ENCODE measurements at regions not wholly inside any gene's neighbourhood (a gene's known extent, or its start where the extent isn't known, plus 50 kb on each side); places are given as distances from the start of the nearest gene placed in this dataset.

DNA sequence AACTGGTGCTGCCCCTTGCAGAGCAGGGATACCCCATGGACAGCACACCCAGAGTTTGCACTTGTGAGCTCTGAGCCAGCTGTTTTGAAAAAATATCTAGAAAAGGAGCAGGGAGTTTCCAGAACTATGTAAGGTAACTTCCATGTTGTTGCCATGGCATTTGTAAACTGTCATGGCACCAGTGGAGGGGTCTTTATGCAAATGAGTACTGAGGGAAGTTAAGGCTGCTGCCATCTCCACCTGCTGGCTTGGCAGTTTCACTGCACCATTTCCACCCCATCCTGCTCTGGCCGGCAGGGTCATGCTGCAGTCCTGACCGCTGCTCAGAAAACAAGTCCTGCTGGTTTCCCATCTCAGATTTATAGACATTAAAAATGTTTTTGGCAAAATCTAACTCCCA is 52.3 kb upstream of the SNTG2 start:
- DNase-seq (ENCODE audit: low spot score), result no peak

DNA sequence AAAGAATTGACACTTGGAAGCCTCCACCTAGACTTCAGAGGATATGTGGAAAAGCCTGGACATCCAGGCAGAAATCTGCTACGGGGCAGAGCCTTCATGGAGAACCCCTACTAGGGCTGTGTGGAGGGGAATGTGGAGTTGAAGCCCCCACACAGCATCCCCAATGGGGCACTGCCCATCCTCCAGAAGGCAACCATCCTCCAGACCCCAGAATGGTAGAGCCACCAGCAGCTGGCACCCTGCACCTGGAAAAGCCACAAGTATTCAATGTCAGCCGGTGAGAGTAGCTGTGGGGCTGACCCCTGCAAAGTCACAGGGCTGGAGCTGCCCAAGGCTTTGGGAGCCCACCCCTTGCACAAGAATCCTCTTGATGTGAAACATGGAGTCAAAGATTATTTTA is 53.6 kb upstream of the SNTG2 start:
- no peak for DNase-seq (ENCODE audit: low spot score)

DNA sequence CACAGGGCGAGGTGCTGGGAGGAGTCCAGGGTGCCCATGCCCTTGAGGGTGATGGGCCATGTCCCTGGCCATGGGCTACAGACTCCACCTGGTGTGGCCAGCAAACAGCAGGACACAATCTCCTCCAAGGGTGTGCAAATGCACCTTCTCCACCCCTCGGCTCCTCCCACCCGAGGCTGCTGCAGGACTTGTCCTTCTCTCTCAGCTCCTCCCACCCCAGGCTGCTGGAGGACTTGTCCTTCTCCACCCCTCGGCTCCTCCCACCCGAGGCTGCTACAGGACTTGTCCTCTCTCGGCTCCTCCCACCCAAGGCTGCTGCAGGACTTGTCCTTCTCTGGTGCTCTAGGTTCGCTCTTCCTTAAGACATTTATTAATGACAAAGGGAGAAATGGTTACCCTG is 57.3 kb upstream of the SNTG2 start:
- DNase-seq (ENCODE audit: low spot score), result no peak

DNA sequence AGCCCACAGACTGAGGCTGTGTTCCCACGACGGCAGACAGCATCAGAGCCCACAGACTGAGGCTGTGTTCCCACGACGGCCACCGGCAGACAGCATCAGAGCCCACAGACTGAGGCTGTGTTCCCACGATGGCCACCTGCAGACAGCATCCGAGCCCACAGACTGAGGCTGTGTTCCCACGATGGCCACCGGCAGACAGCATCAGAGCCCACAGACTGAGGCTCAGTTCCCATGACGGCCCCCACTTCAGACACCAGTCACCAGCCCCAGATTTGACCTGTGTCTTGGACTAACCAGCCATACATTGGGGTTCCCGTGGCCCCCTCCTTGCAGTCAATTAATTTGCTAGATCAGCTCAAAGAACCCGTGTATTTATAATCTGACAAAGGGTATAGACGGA is 57.8 kb upstream of the SNTG2 start:
- no peak for DNase-seq (ENCODE audit: low spot score)

DNA sequence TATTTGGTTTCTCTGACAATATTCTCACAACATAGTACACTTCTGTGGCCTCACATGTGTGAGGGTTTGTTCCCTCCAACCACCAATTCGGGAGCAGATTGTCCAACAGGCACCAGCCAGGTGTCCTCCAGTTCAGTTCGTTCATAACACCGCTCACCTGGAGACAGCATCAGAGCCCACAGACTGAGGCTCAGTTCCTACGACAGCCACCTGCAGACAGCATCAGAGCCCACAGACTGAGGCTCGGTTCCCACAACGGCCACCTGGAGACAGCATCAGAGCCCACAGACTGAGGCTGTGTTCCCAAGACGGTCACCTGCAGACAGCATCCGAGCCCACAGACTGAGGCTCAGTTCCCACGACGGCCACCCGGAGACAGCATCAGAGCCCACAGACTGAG is 58.2 kb upstream of the SNTG2 start:
- no peak for DNase-seq (ENCODE audit: low spot score)

DNA sequence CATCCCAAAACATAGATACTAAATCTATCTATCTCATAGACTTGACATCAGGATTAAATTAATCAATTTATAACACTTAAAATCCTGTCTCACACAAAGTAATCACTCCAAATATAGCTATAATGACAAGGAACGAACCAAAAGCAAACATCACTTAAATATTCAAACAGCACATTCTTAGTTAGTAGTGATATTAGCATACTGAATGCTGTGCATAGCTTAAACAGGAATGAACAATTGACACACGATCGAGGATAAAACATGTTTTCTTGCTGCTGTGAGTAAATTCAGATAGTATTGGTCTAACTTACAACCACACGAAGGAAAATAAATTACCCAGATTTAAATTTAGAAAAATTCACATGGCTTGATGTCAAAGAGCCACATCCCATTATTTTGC is 58.9 kb upstream of the SNTG2 start:
- DNase-seq (ENCODE audit: low spot score), result no peak

DNA sequence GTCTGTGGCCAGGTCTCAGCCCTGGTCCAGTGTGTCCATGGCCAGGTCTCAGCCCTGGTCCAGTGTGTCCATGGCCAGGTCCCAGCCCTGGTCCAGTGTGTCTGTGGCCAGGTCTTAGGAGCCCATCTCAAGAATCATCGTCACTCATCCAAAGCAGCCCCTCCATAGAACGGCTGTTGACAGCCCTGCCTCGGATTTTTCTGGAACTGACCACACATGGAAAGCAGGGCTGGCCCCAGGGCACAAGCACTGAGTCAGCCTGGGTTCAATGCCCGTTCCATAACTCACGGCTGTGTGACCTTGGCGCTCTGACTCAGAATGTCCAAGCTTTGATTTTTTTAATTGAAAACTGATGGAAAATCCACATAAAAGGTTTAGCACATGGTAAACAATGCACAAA is 59.9 kb upstream of the SNTG2 start:
- DNase-seq (ENCODE audit: low spot score), result no peak

DNA sequence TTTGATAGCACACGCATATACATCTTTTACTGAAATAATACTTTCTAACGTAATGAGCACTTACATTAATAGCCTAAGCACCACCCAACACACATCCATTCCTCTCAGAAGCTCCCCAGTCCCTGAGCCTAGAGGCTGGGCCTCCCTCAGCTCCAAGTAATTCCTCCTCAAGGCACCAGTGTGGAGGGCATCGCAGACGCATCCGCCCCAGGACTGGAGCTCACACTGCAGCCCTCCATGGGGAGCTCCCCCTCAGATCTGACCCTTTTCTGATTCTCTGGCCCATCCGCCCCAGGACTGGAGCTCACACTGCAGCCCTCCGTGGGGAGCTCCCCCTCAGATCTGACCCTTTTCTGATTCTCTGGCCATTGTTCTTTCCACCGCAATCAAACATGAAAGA is 60.4 kb upstream of the SNTG2 start:
- DNase-seq (ENCODE audit: low spot score), result no peak

DNA sequence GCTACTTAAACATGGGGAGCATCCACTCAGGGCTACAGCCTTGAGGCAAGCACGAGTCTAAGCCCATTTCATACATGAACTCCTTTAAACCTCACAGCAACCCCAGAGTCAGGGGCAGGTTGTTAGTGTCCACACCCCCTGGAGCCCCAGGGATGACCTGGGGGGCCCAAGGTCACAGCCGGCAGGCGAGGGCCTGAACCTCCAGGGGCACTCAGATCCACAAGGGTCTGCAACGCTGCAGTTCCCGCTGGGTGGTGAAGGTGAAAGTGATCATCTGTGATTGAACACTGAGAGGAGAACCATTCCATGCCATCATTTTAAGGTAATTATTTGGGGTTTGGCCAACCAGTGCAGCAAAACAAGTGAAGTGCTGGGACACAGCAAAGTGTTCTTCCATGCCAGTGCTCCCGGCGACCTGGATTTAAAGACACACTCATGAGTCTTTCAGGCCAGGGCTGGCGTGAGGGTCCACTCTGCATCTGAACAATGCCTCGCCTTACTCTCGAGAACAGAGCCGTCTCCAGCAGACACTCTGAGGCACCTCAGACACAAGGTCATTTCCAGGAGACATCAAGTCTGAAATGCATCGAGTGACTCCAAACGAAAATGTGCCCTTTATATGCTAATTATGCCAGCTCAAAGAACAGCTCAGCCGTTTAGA is 61.6 kb upstream of the SNTG2 start:
- no peak for DNase-seq (ENCODE audit: low spot score)

DNA sequence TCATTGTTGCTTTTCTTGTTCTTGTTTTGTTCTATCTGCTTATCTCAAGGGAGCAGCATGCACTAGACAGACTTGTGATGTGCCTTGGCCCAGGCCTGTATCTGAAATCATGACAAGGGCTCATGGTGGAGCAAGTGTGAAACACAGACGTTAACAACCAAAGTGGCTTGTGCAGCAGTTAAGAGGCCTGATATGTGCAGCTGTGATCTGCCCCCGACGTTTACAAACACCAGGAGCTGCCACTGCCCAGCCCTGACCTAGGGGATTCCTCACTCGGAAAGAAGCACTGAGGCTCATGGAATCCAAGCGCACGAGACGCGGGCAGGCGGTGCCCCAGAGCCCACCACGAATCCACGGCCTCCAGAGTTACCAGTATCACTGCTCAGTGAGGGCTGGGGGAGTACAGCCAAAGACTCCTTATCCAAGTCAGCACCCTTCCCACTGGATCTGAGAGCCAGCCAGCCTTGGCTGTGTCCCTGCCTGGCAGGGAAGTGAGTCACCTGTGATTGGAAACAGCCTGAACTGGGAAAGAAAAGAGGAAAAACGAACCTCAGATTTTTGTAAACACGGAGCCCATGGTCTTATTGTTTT is 62.3 kb upstream of the SNTG2 start:
- no peak for DNase-seq (ENCODE audit: low spot score)

DNA sequence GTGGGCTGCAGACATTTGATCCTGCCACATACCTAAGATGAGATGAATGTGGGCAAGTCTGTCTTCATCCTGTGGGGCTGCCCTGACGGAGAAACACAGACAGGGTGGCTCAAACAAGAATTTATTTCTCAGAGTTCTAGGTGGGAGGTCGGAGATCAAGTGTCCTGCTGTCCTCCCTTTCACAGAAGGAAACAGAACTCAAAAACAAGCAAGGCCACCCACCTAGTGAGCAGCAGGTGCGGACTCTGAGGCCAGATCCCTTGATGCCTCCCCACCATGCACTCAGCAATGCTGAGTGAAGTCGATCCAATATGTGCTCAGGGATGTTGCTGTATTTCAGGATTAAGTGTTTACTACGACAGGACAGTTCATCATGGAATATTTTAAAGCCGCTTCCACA is 63.0 kb upstream of the SNTG2 start:
- DNase-seq (ENCODE audit: low spot score), result no peak

DNA sequence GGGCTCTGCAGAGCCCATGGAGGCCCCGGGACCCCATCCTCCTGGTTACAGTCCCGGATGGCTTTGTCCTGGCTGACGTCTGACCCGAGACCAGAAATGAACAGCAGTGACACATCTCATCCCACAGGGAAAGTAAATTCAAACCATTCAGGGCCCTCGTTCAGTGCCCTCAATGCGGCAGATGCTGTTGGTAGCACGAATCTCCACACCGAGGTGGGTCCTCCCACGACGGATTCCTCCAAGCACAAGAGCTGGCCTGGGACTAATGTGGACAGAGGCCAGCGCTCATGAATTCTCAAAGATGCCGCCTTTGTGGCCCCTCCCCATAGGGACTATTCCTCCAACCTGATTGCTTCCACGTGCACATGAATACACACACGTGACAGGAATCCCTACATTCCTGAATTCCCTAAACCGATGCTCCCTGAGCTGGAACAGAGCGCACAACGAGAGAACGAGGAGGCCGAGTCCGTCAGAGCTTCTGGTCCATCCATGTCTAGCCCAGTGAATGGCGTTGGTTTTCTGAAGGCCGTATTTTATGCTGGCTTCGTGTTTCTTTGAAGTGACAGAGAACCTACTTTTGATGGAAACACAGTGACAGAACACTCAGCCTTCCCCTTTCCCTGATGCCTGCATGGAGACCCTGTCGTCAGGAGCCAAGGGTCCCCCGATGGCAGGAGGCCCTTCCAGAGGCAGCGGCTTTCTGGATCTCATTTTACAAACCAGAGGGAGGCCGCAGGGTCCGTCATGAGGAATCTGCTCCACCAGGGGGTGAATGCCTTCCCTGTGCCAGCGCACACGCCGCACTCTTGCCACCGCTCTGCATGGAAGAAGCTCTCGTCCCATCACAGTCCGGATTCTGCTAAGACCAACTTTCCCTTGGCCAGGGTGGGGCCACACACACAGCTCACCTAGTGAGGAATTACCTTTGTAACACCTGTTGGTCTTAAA is 64.3 kb upstream of the SNTG2 start:
- DNase-seq (ENCODE audit: low spot score), result no peak

DNA sequence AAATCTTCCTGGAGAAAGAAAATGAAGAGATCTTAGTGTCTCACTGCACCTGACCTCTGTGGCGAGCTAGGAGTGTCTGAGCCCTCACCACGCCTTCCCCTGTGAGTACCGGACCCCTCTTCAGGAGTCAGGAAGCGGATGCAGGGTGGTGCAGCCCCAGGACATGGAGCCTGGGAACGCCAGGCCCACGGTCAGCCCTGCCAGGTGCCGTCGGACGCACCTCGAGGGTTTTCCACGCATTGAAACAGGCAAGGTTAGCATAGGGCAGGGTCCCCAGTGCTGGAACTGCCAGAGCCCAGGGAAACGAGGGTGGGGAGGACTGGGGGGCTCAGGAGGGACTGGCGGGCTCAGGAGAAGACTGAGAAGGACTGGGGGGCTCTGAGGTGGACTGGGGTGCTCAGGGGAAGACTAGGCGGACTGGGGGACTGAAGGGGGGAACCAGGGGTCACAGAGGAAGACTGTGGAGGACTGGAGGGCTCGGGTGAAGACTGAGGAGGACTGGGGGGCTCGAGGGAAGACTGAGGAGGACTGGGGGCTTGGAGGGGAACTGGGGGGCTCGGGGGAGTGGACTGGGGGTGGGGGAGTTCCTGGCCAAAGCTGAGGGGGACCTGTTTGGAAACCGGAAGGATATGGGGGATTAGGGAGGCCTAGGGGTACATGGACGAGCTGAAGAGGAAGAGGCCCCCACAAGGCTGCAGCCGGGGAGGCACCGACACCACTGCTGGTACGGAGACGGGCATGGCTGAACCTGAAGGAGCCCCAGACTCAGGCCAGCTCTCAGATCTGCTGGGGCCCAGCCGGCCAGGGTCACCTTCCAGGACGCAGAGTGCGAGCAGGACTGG is 65.2 kb upstream of the SNTG2 start:
- no peak for DNase-seq (ENCODE audit: low spot score)

DNA sequence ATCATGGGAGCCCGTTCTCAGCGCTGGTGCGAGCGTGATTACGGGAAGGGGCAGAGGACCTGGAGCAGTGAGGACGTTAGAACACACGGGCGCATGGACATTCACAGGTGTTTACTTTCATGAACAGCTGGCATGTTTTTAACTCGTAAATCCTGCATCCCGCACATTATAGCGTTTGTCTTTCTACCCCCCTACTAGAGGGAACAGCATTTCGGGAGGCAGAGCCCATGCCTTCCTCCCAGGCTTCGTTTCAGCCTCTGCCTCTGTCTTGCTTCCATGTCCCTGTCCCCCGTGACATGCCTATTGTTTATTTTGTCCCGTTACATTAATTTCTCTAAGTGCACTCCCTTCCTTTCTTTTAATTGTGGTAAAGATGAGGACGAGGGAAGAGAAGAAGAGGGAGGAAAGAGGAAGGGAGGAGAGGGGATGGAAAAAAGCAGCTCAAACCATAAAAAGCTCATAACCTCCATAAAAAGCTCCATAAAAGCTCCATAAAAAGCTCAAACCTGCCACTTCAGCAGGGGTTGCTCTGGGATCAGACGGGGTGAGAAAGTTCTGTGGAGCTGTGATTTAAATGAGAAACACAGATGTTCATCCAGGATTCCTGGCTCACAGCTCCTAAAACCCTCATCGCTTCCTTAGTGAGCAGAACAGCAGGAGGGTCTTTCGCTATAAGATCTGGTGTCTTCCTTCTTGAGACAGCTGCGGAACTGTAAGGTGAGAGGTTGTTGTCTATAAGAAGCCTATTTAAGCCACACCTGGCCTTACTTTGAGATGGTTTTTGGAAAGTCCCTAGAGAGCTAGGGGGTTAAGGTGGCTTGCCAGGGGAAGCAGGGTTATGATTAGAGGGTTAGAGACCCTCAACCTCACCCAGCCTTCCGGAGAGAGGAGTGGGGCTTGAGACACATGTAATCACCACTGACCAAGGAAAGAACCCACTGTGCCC is 66.6 kb upstream of the SNTG2 start:
- DNase-seq (ENCODE audit: low spot score), result no peak

DNA sequence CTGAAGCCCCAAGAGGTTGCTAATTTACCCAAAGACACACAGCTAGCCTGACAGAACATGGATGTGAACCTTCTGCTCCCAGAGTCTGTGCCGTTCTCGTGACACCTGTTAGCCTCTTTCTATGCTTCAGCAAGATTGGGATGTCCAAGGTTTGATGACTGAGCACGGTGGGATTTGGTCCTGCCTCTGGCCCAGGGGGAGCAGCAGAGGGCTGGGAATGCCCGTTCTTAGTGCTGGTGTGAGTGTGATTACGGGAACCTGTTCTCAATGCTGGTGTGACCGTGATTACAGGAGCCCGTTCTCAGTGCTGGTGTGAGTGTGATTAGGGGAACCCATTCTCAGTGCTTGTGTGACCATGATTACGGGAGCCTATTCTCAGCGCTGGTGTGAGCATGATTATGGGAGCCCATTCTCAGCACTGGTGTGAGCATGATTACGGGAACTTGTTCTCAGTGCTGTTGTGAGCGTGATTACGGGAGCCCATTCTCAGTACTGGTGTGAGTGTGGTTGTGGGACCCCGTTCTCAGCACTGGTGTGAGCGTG is 67.3 kb upstream of the SNTG2 start:
- DNase-seq (ENCODE audit: low spot score), result no peak

DNA sequence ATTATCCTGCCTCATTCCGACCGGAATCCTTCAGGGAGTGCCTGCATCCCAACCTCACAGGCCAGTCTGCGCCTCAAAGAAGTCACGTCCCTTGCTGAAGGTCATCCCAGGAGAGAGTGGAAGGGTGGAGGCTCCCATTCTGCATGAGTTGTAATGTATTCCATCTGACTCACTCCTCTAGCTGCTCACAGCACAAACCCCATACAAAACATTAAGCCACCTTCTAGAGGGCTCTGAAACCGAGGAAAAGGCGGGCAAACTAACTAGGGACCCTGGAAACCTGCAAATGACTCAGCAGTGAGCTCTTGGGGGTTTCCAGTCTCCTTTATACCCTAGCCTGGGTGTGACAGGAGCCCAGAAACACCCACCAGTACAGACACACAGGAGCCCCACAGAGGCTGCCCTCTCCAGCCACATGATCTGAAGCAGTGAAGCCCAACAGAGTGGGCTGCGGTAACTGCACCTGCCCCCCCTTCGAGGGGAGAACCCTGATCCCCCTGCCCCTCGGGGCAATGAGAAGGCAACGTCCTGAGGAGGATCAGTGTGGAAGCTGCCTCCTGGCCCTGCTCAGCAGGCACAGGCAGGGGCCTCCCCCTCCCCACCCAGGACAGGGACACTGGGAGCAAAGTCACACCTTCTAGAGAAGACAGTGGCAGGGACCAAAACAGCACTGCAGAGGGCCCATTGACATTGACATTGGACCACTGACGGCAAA is 69.3 kb upstream of the SNTG2 start:
- DNase-seq (ENCODE audit: low spot score), result no peak

DNA sequence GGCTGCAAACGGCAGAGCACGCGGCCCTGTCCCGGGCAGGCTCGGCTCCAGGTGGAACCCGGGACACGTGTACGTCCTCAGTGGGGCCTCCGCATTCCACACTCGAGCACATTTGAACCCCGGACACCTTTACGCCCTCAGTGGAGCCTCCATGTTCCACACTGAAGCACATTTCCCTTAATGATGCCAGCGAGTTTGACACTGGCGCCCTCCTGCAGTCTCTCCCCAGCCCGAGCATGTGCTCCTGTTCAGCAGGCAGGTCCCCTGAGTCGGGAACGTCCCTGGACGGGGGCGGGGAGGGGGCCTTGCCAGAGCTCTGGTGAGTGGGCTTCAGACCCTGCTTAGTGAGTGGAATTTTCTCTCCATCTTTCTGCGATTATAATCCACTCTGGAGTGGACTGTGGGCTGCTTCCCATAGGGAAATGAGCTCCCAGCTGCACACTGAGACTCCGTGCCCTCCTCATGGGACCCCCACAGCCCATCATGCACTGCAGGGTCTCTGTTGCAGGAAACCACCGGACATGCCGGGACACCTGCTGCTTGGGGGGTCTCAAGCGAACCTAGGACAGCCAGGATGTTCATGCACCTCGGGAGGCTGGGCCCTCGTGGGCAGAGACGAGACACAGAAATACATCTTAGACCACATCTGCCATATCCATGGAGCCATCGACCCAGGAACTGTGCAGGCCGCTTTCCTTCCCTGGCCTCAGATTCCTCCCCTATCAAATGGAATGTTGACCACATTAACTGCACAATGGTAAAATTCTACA is 70.3 kb upstream of the SNTG2 start:
- no peak for DNase-seq (ENCODE audit: low spot score)

DNA sequence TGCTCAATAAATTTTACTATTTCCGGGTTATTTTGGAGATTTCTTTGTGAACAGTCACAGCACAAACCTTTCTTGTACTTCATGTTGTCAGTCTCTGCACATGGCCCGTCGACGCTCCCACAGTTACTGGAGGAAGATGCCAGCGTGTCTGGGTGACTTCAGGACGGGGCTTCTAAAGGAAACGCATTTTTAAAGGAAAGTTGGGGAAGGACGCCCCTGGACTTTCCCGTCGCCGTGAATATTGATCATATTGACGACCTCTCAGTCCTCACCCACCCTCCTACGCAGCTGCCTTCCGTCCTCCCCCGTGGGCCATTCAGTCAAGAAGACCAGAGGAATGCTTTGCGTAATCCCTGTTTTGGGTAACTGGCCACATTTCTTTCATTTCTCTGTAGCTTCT is 71.1 kb upstream of the SNTG2 start:
- no peak for DNase-seq (ENCODE audit: low spot score)

DNA sequence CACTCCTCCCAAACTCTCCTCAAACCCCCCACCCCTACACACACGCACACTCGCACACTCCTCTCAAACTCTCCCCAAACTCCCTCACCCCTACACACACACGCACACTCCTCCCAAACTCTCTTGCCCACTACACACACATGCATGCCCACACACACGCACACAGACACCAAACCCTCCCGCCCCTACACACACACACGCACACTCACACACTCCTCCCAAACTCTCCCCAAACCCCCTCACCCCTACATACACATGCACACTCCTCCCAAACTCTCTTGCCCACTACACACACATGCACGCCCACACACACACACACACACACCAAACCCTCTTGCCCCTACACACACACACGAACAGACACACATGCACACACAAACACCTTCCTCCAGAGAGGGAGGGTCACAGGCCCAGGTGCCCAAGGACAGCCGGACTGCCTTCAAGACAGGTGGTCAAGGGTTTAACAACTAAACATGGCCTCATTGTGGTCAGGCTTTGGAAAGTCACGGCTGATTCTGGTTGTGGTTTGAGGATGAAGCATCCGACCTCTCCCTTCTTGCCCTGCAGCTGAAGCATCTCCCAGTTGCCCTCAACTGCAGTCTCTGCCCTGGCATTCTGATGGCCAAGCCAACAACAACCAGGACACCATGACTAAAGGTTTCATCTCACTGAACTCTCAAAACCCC is 72.3 kb upstream of the SNTG2 start:
- DNase-seq (ENCODE audit: low spot score), result no peak

Data from left forelimb (tissue), 1 donor.